ENCODE measurements at regions not wholly inside any gene's neighbourhood (a gene's known extent, or its start where the extent isn't known, plus 50 kb on each side); places are given as distances from the start of the nearest gene placed in this dataset.
A peak's percentile ranks its signal among the peaks of the same experiment; 100 is the strongest.
"Not testable (repeated sequence)": the region's sequence is repeated elsewhere in the genome, so short reads cannot be mapped to it uniquely, and the experiment has no call there.

- no peak for DNase-seq (ENCODE audit: low spot score)
Observed at GRCh38 chr20:24836661-24837299, 112.3 kb upstream of the CST7 start.

GRCh38 chr20:24837781-24838450 is 111.2 kb upstream of the CST7 start:
- no peak for DNase-seq (ENCODE audit: low spot score)

DNA sequence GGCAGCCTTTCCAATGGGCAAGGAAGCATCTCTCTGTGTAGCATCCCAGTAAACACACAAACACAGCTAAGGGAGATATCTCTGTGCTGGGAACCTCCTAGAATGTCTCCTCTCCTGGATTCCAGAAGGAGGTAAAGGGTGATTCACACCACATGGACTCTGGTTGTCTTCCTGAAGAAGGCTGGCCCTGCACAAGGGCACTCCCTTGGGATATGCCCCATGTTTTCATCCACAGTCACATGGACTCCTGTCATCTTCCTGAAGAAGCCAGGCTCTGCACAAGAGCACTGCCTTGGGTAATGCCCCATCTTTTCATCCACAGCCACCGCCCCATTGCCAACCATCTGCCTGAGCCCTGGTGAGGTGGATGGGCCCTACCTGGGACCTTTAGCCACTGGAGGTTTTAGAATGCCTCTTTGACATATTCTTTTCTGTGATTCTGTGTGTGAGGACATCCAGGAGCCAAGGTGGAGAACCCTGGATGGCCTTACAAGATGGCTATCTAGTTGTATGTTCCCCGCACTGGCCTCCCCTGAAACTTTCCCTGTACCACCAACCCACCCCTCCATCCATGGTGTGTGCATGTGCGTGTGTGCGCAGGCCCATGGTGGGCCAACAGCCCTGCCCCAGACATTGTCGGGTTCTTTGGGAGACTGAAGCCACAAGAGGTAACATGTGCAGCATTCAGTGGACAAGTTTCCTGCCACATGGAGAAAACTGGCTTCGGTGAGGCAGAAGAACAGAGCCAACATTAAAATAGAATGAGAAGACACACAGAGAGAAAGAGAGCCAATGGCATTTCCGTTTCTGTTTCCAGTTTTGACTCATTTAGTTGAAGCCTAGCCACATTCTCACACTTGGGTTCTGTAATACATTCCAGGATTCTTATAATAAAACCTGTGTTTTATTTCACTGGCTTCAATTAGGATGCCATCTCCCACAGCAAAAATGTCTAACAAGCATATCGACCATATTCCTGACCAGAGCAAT is 110.2 kb upstream of the CST7 start:
- DNase-seq (ENCODE audit: low spot score): no peak

DNA sequence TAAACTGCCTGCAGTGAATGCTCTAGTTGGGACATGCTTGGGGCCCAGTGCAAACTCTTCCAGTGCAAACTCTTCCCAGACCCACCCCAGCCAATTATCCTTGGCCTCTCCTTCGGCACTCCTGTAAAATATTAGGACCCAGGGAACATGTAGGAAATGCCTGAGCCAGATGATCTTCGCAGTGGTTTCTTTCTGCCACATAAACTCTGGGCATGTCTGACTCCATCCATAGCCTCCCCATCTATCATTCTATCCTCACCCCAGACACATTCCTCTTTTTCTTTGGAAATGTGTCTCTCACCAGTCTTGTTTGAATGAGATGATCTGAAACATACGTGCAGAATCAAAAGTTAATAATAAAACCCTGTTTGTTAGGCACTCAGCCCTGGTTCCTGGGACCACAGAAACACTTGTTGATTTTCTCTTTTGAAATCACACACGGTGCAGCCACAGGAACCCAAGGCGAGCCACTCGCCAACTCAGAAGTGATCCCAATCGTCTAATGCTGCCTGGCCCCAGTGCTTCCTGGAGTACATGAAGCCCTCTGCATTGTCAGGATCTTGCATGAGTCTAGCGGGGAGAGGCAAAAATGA is 108.9 kb upstream of the CST7 start:
- no peak for DNase-seq (ENCODE audit: low spot score)

GRCh38 chr20:24842274-24842917 is 106.7 kb upstream of the CST7 start:
- DNase-seq (ENCODE audit: low spot score): no peak

GRCh38 chr20:24842918-24843715 is 106.0 kb upstream of the CST7 start:
- DNase-seq (ENCODE audit: low spot score): peak; percentile 34

DNA sequence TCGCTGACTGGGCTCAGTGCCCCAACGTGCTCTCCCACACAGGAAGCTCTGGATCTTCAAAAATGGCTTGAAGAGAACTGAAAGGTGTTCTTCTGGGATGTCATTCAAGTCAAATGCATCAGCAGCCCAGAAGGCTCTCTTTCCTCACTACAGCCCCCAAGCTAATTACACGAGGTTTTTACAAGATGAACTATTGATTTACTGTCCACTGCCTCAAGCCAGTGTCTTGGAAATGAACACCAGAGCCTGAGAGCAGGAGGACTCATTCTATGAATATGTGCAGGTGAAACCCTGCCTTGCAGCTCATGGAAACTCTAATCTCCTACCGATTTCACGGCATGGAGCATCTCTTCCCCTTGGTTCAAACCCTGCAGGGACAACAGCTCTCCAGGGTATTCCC is 98.9 kb upstream of the CST7 start:
- DNase-seq (ENCODE audit: low spot score): no peak

DNA sequence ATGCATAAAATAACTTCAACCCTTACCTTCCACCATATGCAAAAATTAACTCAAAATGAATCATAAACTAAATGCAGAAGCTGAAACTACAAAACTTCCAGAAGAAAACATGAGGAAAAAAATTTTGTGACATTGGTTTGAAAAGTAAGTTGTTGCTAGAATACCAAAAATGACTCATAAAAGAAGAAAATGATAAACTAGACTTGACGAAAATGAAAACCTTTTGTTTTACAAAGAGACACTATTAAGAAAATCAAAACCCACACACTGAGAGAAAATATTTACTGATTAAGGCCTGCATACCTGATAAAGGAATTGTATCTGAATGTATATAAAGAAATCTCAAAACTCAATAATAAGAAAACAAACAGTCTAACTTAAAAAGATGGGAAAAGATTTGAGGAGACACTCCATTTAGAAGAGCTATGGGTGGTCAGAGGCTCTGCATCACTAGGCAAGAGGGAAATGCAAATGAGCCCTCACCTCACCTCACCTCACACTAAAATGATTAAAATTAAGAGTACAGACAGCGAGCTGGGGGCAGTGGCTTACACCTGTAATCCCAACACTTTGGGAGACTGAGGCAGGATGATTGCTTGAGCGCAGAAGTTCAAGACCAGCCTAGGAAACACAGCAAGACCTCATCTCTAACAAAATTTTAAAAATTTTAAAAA is 97.6 kb upstream of the CST7 start:
- DNase-seq (ENCODE audit: low spot score): no peak

GRCh38 chr20:24853916-24854315 is 95.2 kb upstream of the CST7 start:
- no peak for DNase-seq (ENCODE audit: low spot score)

- DNase-seq (ENCODE audit: low spot score): no peak
Observed at GRCh38 chr20:24855848-24856247, 93.2 kb upstream of the CST7 start.

GRCh38 chr20:24858500-24858899 is 90.6 kb upstream of the CST7 start:
- DNase-seq (ENCODE audit: low spot score): not testable (repeated sequence)

- no peak for DNase-seq (ENCODE audit: low spot score)
Observed at GRCh38 chr20:24859539-24859938, 89.5 kb upstream of the CST7 start.

DNA sequence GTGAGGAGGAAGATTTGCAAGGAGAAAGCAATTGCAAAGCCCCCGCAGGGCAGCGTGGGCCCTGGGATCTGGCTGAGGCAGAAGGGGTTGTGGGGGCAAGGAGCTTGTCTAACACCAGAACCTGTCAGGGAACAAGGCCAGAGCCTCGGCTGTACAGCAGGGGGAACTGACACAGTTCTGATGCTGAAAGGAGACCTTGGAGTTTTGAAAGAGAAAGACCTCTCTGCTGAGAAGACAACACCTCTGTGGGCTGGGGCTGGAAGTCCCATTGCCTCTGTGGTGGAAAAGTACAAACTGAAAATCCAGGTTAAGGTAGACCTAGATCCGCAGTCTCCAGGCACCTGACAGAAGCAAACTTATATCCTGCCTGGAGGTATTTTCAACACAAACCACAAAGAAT is 86.9 kb upstream of the CST7 start:
- DNase-seq (ENCODE audit: low spot score): no peak

DNA sequence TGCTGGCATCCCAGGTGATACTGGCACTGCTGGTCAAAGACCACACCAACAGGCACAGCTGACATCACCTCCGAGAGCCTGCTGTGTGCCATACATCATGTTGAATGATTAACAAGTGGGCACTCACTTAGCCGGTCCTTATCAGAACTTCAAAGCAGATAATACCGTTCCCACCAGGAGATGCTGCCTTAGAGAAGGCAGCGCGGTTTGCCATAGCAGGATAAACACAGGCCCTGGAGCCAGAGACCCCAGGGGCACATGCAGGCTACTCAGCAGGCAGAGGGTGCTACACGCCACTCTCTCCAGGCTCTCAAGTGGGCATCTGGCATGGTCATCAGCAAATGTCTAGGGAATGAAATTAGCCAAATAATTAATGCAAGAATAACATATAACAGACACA is 86.5 kb upstream of the CST7 start:
- no peak for DNase-seq (ENCODE audit: low spot score)

DNA sequence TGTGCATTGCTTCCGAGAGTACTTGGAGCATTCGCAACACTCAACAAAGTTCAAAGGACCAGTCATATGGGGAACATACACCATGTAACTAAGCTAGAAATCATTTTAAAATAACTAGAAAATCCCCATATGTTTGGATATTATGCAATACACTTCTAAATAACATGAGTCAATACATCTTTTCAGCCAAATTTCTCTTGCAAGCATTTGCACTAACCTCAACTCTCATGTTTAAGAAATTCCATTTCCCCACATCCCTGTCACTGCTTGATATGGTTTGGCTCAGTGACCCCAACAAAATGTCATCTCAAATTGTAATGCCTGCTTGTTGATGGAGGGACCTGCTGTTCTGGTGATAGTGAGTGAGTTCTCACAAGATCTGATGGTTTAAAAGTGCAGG is 85.7 kb upstream of the CST7 start:
- no peak for DNase-seq (ENCODE audit: low spot score)

GRCh38 chr20:24866008-24866407 is 83.1 kb upstream of the CST7 start:
- DNase-seq (ENCODE audit: low spot score): no peak

GRCh38 chr20:24866742-24867141 is 82.3 kb upstream of the CST7 start:
- DNase-seq (ENCODE audit: low spot score): no peak

GRCh38 chr20:24867556-24867955 is 81.5 kb upstream of the CST7 start:
- DNase-seq (ENCODE audit: low spot score): no peak

DNA sequence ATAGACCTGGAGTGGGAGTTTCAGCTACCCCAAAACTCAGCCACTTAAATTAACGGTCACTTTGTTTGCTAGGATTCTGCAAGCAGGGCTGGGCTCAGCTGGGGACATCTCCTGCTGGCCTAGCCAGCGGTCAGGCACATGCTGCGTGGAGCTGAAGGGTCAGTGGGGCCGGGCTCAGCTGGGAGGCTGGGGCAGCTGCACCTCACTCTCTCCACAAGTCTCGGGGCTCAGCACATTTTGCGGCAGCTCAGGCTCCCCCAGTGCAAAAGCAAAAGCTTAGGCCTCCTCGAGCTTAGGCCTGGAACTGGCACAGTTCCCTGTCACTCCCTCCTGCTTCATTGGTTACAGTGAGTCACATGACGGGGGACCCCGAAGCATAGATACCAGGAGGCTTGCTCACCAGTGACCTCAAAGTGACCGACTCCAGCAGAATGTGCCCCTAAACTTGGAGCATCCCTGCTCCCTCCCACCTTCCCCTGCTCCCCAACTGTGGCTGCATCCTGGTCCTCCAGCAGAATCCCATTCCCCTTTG is 80.6 kb upstream of the CST7 start:
- DNase-seq (ENCODE audit: low spot score): no peak

- no peak for DNase-seq (ENCODE audit: low spot score)
Observed at GRCh38 chr20:24868959-24869358, 80.1 kb upstream of the CST7 start.
